ENCODE measurements at regions not wholly inside any gene's neighbourhood (a gene's known extent, or its start where the extent isn't known, plus 50 kb on each side); places are given as distances from the start of the nearest gene placed in this dataset.

DNA sequence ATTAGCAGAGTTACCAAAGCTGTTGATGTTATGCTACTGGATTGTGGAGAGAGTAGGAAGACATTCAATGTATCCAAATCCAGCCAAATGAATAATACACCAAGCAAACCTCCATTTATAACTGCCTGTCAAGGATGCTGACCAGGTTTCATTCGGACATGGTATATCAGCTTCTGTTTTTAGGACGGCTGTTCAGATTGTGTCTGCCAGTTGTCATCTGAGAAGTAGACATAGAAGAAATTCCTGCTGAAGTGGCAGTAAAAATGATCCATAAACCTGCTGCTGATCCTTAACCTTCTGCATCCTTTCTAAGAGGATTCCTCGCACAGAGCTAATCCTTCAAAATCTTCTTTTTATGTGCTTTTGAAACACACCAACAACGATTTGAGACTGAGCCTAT lies 663.6 kb upstream of the PLXNA2 start:
- Histone ChIP-seq H3K9me3 (ENCODE audit: control insufficient read depth, insufficient read depth, low read length) (no peaks in the 10 kb centered on the region), H3K4me3 (ENCODE audit: low read length) (no peak overlapping the region), H3K27me3 (ENCODE audit: control insufficient read depth, insufficient read depth, low read length) (no peaks in the 10 kb centered on the region), H3K4me1 (ENCODE audit: control insufficient read depth, insufficient read depth, low read length) (no peaks in the 10 kb centered on the region), H3K27ac (ENCODE audit: low read length) (no peak overlapping the region), H3K36me3 (ENCODE audit: control insufficient read depth, insufficient read depth, low read length) (no peaks in the 10 kb centered on the region)
- WGBS (ENCODE audit: insufficient coverage, insufficient read length): no CpG with 5 or more reads among the region's 4 CpGs
- no peak for DNase-seq (ENCODE audit: low read depth, low spot score)

DNA sequence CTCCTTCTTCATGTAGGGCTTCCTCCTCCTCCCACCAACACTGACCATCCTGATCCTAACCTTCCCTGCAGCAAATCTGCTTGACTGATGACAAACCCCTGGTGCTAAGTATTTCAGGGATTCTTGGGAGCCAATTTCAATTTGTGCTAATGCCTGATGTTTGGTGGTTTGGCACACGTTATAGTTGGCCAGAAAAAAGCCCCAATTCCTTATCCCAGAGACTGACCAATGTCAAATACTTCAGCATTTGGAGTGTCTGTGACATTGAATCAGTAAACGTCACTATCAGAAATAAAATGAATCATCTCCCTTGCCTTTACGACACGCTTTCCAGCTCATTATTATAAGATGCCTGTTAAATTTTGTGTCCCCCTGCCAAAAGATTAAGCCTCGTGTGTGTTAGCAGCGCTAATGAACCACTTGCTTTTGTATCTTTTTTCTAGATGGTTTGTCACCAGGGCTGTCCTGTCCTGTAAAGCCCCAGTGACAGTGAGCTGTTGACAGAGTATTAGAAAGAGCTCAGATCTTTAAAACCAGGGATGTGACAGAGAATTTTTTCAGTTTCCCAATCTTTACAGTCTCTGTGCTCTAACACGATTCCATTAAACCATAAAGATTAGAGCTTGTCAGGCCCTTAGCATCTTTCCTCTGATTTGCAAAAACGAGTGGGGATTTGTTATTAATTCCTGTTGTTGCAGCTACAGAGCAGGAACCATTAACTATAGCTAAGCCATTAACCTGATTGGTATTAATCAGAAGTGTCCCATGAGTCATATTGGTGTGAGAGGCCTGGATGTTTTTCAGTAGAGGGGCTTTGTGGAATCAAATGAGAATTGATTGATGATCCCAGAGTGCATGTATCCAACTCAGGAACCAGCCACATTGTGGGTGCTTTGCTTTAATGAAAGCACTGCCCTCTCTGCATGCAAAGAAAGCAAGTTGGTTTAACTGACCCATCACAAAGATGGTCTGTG lies 665.1 kb upstream of the PLXNA2 start:
- no peaks in the 10 kb centered on the region for H3K4me1 ChIP-seq (ENCODE audit: control insufficient read depth, insufficient read depth, low read length)
- H3K9me3 ChIP-seq (ENCODE audit: control insufficient read depth, insufficient read depth, low read length): no peaks in the 10 kb centered on the region
- WGBS (ENCODE audit: insufficient coverage, insufficient read length): no CpG with 5 or more reads among the region's 8 CpGs
- H3K27me3 ChIP-seq (ENCODE audit: control insufficient read depth, insufficient read depth, low read length): no peaks in the 10 kb centered on the region
- H3K27ac ChIP-seq (ENCODE audit: low read length): no peak overlapping the region
- no peaks in the 10 kb centered on the region for H3K36me3 ChIP-seq (ENCODE audit: control insufficient read depth, insufficient read depth, low read length)
- H3K4me3 ChIP-seq (ENCODE audit: low read length): no peak overlapping the region
- DNase-seq (ENCODE audit: low read depth, low spot score): no peak

DNA sequence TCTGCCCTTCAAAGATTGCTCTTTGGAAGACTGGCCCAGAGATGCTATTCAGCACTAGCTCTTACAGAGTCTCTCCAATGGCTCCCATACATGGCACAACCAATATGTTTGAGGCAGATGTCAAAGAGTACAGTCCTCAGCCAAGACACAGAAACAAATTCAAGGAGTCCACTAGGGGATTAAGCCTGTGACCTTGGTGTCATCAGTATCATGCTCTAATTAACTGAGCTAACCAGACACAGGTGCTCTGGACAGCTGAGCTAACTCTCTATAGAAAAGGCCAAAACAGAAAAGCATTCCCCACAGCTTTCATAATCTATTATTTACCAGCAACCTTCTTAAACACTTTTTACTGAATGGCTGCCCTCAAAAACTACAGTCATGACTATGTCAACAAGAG lies 666.0 kb upstream of the PLXNA2 start:
- H3K4me1 ChIP-seq (ENCODE audit: control insufficient read depth, insufficient read depth, low read length): no peaks in the 10 kb centered on the region
- H3K4me3 ChIP-seq (ENCODE audit: low read length): no peak overlapping the region
- no peak for DNase-seq (ENCODE audit: low read depth, low spot score)
- H3K27me3 ChIP-seq (ENCODE audit: control insufficient read depth, insufficient read depth, low read length): no peaks in the 10 kb centered on the region
- no peaks in the 10 kb centered on the region for H3K9me3 ChIP-seq (ENCODE audit: control insufficient read depth, insufficient read depth, low read length)
- no peaks in the 10 kb centered on the region for H3K36me3 ChIP-seq (ENCODE audit: control insufficient read depth, insufficient read depth, low read length)
- no peak overlapping the region for H3K27ac ChIP-seq (ENCODE audit: low read length)

DNA sequence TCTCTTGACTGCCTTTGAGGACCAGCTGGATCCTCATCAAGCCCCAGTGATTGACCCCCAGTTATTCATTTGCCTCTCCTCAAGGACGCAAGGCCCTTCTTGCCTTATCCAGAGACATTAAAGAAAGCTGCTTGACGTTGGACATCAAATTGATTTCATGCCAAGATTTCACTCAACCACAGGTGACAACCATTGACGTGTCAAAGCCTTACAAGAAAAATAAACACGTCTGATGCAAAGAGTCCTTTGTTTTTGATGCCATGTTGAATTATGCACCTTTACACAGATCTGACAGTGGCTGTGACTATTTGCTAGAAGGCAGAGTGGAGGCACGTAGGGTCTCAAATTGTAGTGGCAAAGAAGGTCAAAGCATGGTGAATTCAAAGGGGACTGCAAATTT lies 666.2 kb upstream of the CAMK1G start:
- Histone ChIP-seq H3K4me3 (ENCODE audit: low read length) (no peak overlapping the region), H3K4me1 (ENCODE audit: control insufficient read depth, insufficient read depth, low read length) (no peaks in the 10 kb centered on the region), H3K27ac (ENCODE audit: low read length) (no peak overlapping the region), H3K9me3 (ENCODE audit: control insufficient read depth, insufficient read depth, low read length) (no peaks in the 10 kb centered on the region), H3K27me3 (ENCODE audit: control insufficient read depth, insufficient read depth, low read length) (no peaks in the 10 kb centered on the region), H3K36me3 (ENCODE audit: control insufficient read depth, insufficient read depth, low read length) (no peaks in the 10 kb centered on the region)
- DNase-seq (ENCODE audit: low read depth, low spot score): no peak
- no CpG with 5 or more reads among the region's 5 CpGs for WGBS (ENCODE audit: insufficient coverage, insufficient read length)

DNA sequence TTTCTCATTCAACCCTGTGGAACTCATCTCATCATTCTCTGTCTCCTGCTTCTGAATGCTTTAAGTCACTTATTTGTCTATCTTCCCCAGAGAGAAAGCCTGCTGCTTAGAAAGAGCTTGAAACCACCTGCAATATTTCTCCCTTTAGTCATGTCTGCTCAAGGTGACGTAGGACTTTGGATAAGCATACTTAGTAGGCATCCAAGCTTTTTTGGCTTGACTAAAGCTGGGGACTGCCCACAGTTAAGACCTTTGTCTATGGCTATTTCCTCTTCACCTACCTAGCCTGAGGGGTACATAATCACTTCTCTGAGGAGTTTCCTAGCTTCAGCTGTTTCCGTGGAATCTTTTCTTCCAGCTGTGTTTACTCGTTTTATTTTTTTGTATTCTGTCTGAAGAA lies 665.8 kb upstream of the CAMK1G start:
- WGBS (ENCODE audit: insufficient coverage, insufficient read length): no CpG with 5 or more reads among the region's 3 CpGs
- H3K27ac ChIP-seq (ENCODE audit: low read length): no peak overlapping the region
- no peak for DNase-seq (ENCODE audit: low read depth, low spot score)
- no peak overlapping the region for H3K4me3 ChIP-seq (ENCODE audit: low read length)
- H3K9me3 ChIP-seq (ENCODE audit: control insufficient read depth, insufficient read depth, low read length): no peaks in the 10 kb centered on the region
- no peaks in the 10 kb centered on the region for H3K27me3 ChIP-seq (ENCODE audit: control insufficient read depth, insufficient read depth, low read length)
- H3K36me3 ChIP-seq (ENCODE audit: control insufficient read depth, insufficient read depth, low read length): no peaks in the 10 kb centered on the region
- no peaks in the 10 kb centered on the region for H3K4me1 ChIP-seq (ENCODE audit: control insufficient read depth, insufficient read depth, low read length)

DNA sequence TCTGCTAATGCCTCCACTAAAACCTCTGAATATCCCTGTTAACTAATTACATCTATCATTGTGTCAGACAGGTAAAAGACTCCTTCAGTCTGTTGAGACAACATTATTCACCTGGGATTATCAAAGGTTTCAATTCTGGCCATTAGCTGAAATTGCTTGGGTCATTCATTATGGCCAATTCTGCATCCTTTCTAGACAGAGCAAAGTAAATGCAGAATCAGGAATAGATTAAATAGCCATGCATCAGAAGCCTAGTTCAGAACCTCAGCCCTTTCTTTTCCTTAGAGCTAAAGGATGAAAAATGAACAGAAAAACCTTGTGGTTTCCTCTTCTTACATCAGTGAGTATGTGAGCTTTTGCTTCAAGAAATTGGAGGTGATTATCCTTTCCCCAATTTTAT lies 665.4 kb upstream of the CAMK1G start:
- H3K27me3 ChIP-seq (ENCODE audit: control insufficient read depth, insufficient read depth, low read length): no peaks in the 10 kb centered on the region
- no peaks in the 10 kb centered on the region for H3K36me3 ChIP-seq (ENCODE audit: control insufficient read depth, insufficient read depth, low read length)
- H3K9me3 ChIP-seq (ENCODE audit: control insufficient read depth, insufficient read depth, low read length): no peaks in the 10 kb centered on the region
- H3K27ac ChIP-seq (ENCODE audit: low read length): no peak overlapping the region
- no peak for DNase-seq (ENCODE audit: low read depth, low spot score)
- H3K4me3 ChIP-seq (ENCODE audit: low read length): no peak overlapping the region
- H3K4me1 ChIP-seq (ENCODE audit: control insufficient read depth, insufficient read depth, low read length): no peaks in the 10 kb centered on the region

DNA sequence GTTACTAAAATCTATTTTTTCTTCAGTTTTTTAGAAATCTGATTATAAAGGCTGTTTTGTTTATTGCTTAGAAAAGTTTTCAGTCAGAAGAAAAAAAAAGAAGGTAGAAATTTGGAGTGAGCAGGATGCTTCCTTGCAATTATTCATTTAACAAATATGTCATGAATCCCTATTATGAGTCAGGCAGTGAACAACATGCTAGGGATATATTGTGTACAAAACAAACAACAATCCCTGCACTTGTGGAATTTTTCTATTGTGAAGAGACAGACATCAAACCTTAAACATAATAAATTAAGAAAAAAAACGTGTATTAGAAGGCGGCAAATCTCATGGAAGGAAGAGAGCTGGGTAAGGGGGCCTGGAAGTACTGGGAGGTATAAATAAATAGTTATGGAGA lies 664.1 kb upstream of the CAMK1G start:
- Histone ChIP-seq H3K27me3 (ENCODE audit: control insufficient read depth, insufficient read depth, low read length) (no peaks in the 10 kb centered on the region), H3K4me1 (ENCODE audit: control insufficient read depth, insufficient read depth, low read length) (no peaks in the 10 kb centered on the region), H3K27ac (ENCODE audit: low read length) (no peak overlapping the region), H3K4me3 (ENCODE audit: low read length) (no peak overlapping the region), H3K9me3 (ENCODE audit: control insufficient read depth, insufficient read depth, low read length) (no peaks in the 10 kb centered on the region), H3K36me3 (ENCODE audit: control insufficient read depth, insufficient read depth, low read length) (no peaks in the 10 kb centered on the region)
- no CpG with 5 or more reads among the region's 2 CpGs for WGBS (ENCODE audit: insufficient coverage, insufficient read length)
- no peak for DNase-seq (ENCODE audit: low read depth, low spot score)

DNA sequence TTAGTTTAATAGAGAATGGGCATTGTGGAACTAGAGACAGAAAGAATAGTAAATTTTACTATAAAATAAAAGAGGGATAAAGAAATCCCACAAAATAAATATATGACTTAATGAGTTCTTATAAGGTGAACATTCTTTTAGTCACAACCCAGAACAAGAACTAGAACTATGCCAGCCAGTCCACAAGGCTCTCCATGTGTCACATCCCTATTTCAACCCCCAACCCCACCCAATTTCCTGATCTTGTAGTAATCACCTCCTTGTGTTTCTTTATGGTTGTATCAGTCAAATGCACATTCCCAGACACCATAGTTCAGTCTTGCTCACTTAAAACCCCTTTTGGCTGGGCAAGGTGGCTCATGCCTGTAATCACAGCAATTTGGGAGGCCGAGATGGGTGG lies 662.3 kb upstream of the CAMK1G start:
- Histone ChIP-seq H3K4me3 (ENCODE audit: low read length) (no peak overlapping the region), H3K9me3 (ENCODE audit: control insufficient read depth, insufficient read depth, low read length) (no peaks in the 10 kb centered on the region), H3K27ac (ENCODE audit: low read length) (no peak overlapping the region), H3K4me1 (ENCODE audit: control insufficient read depth, insufficient read depth, low read length) (no peaks in the 10 kb centered on the region), H3K27me3 (ENCODE audit: control insufficient read depth, insufficient read depth, low read length) (no peaks in the 10 kb centered on the region), H3K36me3 (ENCODE audit: control insufficient read depth, insufficient read depth, low read length) (no peaks in the 10 kb centered on the region)
- DNase-seq (ENCODE audit: low read depth, low spot score): no peak
- no CpG with 5 or more reads among the region's 1 CpG for WGBS (ENCODE audit: insufficient coverage, insufficient read length)

DNA sequence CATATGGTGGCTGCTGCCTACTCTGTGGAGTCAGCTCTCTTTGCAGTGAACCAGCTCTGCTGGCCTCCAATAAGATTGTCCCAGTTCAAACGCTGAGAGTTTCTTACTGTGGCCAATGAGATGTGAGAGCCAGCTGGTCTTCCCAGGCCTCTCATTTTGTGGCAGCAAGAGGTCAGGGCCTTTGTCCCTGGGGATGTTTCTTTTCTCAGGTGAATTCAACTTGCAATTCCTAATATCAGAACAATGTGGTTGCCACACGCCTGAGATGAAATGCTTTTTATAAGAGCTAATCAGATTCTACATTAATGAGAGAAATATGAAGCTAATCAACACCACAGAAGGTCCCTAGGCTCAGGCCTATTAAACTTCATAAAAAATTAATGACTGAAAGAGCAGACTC lies 660.1 kb upstream of the CAMK1G start:
- no CpG with 5 or more reads among the region's 2 CpGs for WGBS (ENCODE audit: insufficient coverage, insufficient read length)
- no peaks in the 10 kb centered on the region for H3K9me3 ChIP-seq (ENCODE audit: control insufficient read depth, insufficient read depth, low read length)
- H3K4me1 ChIP-seq (ENCODE audit: control insufficient read depth, insufficient read depth, low read length): no peaks in the 10 kb centered on the region
- no peaks in the 10 kb centered on the region for H3K27me3 ChIP-seq (ENCODE audit: control insufficient read depth, insufficient read depth, low read length)
- no peak for DNase-seq (ENCODE audit: low read depth, low spot score)
- H3K27ac ChIP-seq (ENCODE audit: low read length): no peak overlapping the region
- no peaks in the 10 kb centered on the region for H3K36me3 ChIP-seq (ENCODE audit: control insufficient read depth, insufficient read depth, low read length)
- no peak overlapping the region for H3K4me3 ChIP-seq (ENCODE audit: low read length)

DNA sequence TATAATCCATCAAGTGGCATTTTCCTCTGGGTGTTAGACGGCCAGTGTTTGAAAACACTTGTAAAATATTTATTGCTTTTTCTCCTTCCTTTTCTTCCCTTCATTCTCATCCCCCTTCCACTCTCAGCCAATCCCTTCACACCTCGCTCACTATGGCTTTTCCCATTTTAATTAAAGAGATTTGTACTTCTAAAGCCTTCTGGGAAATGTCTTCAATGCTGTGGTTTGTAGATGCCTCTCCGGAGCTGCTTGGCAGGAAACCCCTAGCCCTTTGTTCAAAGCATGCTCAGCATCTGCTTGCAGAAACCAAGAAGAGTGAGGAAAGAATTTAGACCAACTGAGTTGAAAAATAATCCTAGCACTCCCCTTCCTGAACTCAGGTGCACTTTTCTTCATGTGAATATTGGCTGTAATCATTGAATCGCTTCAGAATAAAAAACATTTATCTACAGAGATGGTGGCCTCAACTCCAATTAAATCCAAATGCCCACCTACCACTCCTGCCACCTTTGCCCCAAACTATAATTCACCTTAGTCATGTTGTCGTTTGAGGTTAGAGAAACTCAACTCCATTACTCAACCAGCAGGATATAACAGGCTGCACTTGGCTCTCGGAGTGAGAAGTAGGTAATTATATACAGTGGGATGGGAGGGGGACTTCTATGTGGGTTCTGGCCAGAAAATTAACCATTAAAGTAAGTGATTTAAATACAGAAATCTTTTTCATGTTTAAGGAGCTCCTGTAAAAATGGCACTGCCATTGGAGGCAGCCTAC lies 659.4 kb upstream of the CAMK1G start:
- Histone ChIP-seq H3K4me1 (ENCODE audit: control insufficient read depth, insufficient read depth, low read length) (no peaks in the 10 kb centered on the region), H3K9me3 (ENCODE audit: control insufficient read depth, insufficient read depth, low read length) (no peaks in the 10 kb centered on the region), H3K27ac (ENCODE audit: low read length) (no peak overlapping the region), H3K27me3 (ENCODE audit: control insufficient read depth, insufficient read depth, low read length) (no peaks in the 10 kb centered on the region), H3K36me3 (ENCODE audit: control insufficient read depth, insufficient read depth, low read length) (no peaks in the 10 kb centered on the region), H3K4me3 (ENCODE audit: low read length) (no peak overlapping the region)
- no peak for DNase-seq (ENCODE audit: low read depth, low spot score)
- 100% methylated on average over 1 of the region's 6 CpGs for WGBS (ENCODE audit: insufficient coverage, insufficient read length)
